ENCODE measurements at regions not wholly inside any gene's neighbourhood (a gene's known extent, or its start where the extent isn't known, plus 50 kb on each side); places are given as distances from the start of the nearest gene placed in this dataset.

DNA sequence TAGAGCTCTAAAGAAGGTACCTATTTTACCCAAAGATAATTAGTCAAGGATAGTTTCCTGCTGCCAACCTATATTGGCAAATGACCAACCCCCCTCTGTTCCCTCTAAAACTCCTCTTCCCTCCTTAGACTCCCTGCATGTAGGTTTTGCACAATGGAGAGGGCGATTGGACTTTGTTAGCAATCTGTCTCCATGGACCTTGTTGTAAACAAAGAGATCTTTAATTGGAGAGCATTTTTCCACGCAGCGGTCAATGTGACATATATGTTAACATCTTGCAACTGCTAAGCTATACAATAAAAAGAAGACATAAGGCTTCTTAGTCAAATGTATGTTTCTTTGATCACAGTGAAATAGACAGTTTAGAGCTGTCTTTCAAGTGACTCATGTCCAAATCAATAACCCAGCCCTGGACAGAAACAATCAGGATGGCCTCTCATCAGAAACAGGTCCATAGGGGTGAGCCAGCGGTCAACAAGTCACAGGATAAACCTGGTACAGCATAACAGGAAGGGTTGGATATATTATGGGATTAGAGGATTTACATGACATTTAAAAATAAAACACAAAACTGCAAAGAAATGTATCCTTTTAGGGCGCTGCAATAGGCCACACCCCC is 69.7 kb upstream of the UBL3 start:
- POLR2A ChIA-PET: interaction anchor here (1.0 kb wide), 1 partner anchor 70 kb away, joined by 3 read pairs; the partner anchor contains the start of gene UBL3
- Mint-ChIP-seq H3K4me1 (peaks cover 16% of the 10 kb centered on the region), H3K27me3 (ENCODE audit: low read depth) (peaks cover 16% of the 10 kb centered on the region), H3K4me3 (no peak overlapping the region), H3K27ac (no peak overlapping the region), H3K36me3 (no peaks in the 10 kb centered on the region), H3K9me3 (peaks cover 9% of the 10 kb centered on the region)
- ATAC-seq (no peak), DNase-seq (ENCODE audit: low spot score) (no peak)
- CTCF ChIA-PET: interaction anchor here (0.8 to 1.1 kb wide), 2 partner anchors 16 to 76 kb away, joined by 3 read pairs; no protein-coding TSS in a partner anchor
- TF ChIP-seq SMAD3 (CRISPR knock-in tag; IDR thresholded peaks at IDR 0.05; ENCODE audit: borderline replicate concordance) (no peak), ZNF121 (CRISPR knock-in tag; IDR thresholded peaks at IDR 0.05) (no peak), CBFB (CRISPR knock-in tag; IDR thresholded peaks at IDR 0.05; ENCODE audit: low read depth) (no peak), CREB1 (CRISPR knock-in tag; IDR thresholded peaks at IDR 0.05) (no peak), ZNF423 (CRISPR knock-in tag; IDR thresholded peaks at IDR 0.05) (no peak), TP53 (CRISPR knock-in tag; IDR thresholded peaks at IDR 0.05) (no peak), NFYB (CRISPR knock-in tag; conservative IDR thresholded peaks at IDR 0.05; ENCODE audit: low read depth) (no peak), NR1H2 (CRISPR knock-in tag; IDR thresholded peaks at IDR 0.05) (no peak), RELA (CRISPR knock-in tag; IDR thresholded peaks at IDR 0.05; ENCODE audit: borderline replicate concordance) (no peak)
- TF ChIP-seq, protein P1, sequence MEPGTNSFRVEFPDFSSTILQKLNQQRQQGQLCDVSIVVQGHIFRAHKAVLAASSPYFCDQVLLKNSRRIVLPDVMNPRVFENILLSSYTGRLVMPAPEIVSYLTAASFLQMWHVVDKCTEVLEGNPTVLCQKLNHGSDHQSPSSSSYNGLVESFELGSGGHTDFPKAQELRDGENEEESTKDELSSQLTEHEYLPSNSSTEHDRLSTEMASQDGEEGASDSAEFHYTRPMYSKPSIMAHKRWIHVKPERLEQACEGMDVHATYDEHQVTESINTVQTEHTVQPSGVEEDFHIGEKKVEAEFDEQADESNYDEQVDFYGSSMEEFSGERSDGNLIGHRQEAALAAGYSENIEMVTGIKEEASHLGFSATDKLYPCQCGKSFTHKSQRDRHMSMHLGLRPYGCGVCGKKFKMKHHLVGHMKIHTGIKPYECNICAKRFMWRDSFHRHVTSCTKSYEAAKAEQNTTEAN (CRISPR knock-in tag; IDR thresholded peaks at IDR 0.05): no peak
- TF ChIP-seq, protein P2, sequence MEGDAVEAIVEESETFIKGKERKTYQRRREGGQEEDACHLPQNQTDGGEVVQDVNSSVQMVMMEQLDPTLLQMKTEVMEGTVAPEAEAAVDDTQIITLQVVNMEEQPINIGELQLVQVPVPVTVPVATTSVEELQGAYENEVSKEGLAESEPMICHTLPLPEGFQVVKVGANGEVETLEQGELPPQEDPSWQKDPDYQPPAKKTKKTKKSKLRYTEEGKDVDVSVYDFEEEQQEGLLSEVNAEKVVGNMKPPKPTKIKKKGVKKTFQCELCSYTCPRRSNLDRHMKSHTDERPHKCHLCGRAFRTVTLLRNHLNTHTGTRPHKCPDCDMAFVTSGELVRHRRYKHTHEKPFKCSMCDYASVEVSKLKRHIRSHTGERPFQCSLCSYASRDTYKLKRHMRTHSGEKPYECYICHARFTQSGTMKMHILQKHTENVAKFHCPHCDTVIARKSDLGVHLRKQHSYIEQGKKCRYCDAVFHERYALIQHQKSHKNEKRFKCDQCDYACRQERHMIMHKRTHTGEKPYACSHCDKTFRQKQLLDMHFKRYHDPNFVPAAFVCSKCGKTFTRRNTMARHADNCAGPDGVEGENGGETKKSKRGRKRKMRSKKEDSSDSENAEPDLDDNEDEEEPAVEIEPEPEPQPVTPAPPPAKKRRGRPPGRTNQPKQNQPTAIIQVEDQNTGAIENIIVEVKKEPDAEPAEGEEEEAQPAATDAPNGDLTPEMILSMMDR (IDR thresholded peaks at IDR 0.05): no peak

DNA sequence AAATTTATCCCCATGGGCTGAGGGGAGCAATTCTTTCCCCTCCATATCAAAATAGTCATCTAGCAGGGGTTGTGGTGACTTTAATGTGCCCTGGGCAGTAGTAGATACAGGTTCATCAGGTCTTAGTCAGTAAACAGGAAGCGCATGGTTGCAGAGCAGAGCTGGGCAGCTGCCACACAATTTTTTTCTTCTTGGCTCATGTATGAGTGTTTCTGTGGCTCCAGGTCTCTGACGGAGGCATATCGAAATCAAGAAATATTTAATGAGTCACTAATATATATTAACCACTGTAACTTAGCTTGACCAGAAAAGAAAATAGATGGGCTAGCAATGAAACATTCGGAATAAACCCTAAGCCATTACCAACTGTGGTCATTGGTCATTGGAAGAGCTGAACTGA is 68.4 kb upstream of the UBL3 start:
- Mint-ChIP-seq H3K4me1 (peaks cover 3% of the 10 kb centered on the region), H3K9me3 (peaks cover 9% of the 10 kb centered on the region), H3K27ac (no peak overlapping the region), H3K4me3 (no peak overlapping the region), H3K36me3 (no peaks in the 10 kb centered on the region), H3K27me3 (ENCODE audit: low read depth) (peaks cover 9% of the 10 kb centered on the region)
- TF ChIP-seq, protein P3, sequence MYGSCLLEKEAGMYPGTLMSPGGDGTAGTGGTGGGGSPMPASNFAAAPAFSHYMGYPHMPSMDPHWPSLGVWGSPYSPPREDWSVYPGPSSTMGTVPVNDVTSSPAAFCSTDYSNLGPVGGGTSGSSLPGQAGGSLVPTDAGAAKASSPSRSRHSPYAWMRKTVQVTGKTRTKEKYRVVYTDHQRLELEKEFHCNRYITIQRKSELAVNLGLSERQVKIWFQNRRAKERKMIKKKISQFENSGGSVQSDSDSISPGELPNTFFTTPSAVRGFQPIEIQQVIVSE (CRISPR knock-in tag; IDR thresholded peaks at IDR 0.05; ENCODE audit: borderline replicate concordance): no peak
- no peak for TF ChIP-seq ZNF671 (CRISPR knock-in tag; IDR thresholded peaks at IDR 0.05)
- no peak for TF ChIP-seq ESRRA (CRISPR knock-in tag; IDR thresholded peaks at IDR 0.05; ENCODE audit: borderline replicate concordance)
- TF ChIP-seq, protein P4, sequence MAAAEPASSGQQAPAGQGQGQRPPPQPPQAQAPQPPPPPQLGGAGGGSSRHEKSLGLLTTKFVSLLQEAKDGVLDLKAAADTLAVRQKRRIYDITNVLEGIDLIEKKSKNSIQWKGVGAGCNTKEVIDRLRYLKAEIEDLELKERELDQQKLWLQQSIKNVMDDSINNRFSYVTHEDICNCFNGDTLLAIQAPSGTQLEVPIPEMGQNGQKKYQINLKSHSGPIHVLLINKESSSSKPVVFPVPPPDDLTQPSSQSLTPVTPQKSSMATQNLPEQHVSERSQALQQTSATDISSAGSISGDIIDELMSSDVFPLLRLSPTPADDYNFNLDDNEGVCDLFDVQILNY (CRISPR knock-in tag; IDR thresholded peaks at IDR 0.05): no peak
- TF ChIP-seq, protein P5, sequence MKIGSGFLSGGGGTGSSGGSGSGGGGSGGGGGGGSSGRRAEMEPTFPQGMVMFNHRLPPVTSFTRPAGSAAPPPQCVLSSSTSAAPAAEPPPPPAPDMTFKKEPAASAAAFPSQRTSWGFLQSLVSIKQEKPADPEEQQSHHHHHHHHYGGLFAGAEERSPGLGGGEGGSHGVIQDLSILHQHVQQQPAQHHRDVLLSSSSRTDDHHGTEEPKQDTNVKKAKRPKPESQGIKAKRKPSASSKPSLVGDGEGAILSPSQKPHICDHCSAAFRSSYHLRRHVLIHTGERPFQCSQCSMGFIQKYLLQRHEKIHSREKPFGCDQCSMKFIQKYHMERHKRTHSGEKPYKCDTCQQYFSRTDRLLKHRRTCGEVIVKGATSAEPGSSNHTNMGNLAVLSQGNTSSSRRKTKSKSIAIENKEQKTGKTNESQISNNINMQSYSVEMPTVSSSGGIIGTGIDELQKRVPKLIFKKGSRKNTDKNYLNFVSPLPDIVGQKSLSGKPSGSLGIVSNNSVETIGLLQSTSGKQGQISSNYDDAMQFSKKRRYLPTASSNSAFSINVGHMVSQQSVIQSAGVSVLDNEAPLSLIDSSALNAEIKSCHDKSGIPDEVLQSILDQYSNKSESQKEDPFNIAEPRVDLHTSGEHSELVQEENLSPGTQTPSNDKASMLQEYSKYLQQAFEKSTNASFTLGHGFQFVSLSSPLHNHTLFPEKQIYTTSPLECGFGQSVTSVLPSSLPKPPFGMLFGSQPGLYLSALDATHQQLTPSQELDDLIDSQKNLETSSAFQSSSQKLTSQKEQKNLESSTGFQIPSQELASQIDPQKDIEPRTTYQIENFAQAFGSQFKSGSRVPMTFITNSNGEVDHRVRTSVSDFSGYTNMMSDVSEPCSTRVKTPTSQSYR (CRISPR knock-in tag; IDR thresholded peaks at IDR 0.05): no peak
- ChIA-PET CTCF (no interaction called here), POLR2A (no interaction called here)
- DNase-seq (ENCODE audit: low spot score) (no peak), ATAC-seq (no peak)
